Peyer's patch (tissue), 4 donors: ENCODE measurements at regions not wholly inside any gene's neighbourhood (a gene's known extent, or its start where the extent isn't known, plus 50 kb on each side); places are given as distances from the start of the nearest gene placed in this dataset.

ENCODE experiments used
- POLR2A ChIP-seq, 2 donors: fragments of 450-650 bp; IDR thresholded peaks; one replicate each; pipeline ENCODE4 v1.5.1; 2017; ENCODE audit warnings: antibody characterized with exemption in 2 of 2, mild to moderate bottlenecking in 2 of 2, moderate library complexity in 2 of 2
- TF ChIP-seq, protein P1 (sequence below), 6 experiments: fragments of 450-650 bp in 4 of 6; fragments of 200-600 bp in 2 of 6; sonication (generic) in 1 of 6; IDR thresholded peaks; one replicate each; pipeline ENCODE4 v1.5.1; 2017 to 2019; ENCODE audit warnings: antibody characterized with exemption in 6 of 6, mild to moderate bottlenecking in 3 of 6, moderate library complexity in 1 of 6

DNA sequence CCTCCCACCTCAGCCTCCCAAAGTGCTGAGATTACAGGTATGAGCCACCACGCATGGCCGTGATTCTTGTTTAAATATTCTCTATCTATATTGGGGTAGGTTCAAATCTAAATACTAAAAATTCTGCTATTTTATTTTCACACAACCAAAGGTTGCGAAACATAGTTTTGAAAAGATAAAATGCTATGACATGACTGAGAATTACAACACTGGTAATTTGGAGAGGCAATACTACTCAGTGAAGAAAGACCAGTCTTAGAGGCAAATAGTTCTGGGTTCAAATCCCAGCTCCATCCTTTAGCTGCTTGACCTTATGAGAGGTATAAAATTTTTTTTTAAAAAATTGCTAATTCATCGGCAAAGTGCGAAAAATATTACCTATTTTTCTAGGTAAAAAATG, 137.0 kb upstream of the PREP start:
- TF ChIP-seq, protein P1, sequence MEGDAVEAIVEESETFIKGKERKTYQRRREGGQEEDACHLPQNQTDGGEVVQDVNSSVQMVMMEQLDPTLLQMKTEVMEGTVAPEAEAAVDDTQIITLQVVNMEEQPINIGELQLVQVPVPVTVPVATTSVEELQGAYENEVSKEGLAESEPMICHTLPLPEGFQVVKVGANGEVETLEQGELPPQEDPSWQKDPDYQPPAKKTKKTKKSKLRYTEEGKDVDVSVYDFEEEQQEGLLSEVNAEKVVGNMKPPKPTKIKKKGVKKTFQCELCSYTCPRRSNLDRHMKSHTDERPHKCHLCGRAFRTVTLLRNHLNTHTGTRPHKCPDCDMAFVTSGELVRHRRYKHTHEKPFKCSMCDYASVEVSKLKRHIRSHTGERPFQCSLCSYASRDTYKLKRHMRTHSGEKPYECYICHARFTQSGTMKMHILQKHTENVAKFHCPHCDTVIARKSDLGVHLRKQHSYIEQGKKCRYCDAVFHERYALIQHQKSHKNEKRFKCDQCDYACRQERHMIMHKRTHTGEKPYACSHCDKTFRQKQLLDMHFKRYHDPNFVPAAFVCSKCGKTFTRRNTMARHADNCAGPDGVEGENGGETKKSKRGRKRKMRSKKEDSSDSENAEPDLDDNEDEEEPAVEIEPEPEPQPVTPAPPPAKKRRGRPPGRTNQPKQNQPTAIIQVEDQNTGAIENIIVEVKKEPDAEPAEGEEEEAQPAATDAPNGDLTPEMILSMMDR (IDR thresholded peaks at IDR 0.05), result no peak
- TF ChIP-seq POLR2A (IDR thresholded peaks at IDR 0.05), result no peak
